Gastrocnemius medialis (tissue), 4 donors: ENCODE measurements at regions not wholly inside any gene's neighbourhood (a gene's known extent, or its start where the extent isn't known, plus 50 kb on each side); places are given as distances from the start of the nearest gene placed in this dataset.

Experiments
- POLR2A ChIP-seq, 2 donors: fragments of 450-650 bp; IDR thresholded peaks; one replicate each; pipeline ENCODE4 v1.6.1; 2017; ENCODE audit warnings: antibody characterized with exemption in 2 of 2, mild to moderate bottlenecking in 2 of 2, moderate library complexity in 2 of 2
- TF ChIP-seq, protein P1 (sequence below), 5 experiments: fragments of 450-650 bp in 3 of 5; fragments of 200-600 bp in 2 of 5; sonication (generic) in 2 of 5; IDR thresholded peaks in 4 of 5; conservative IDR thresholded peaks in 1 of 5; 1 replicate in 4 of 5; 2 replicates in 1 of 5; pipeline ENCODE4 v1.5.1; 2016 to 2019; ENCODE audit warnings: antibody characterized with exemption in 5 of 5, mild to moderate bottlenecking in 3 of 5, moderate library complexity in 3 of 5

GRCh38 chr6:2426561-2427340, 181.3 kb upstream of the GMDS start:
- TF ChIP-seq, protein P1, sequence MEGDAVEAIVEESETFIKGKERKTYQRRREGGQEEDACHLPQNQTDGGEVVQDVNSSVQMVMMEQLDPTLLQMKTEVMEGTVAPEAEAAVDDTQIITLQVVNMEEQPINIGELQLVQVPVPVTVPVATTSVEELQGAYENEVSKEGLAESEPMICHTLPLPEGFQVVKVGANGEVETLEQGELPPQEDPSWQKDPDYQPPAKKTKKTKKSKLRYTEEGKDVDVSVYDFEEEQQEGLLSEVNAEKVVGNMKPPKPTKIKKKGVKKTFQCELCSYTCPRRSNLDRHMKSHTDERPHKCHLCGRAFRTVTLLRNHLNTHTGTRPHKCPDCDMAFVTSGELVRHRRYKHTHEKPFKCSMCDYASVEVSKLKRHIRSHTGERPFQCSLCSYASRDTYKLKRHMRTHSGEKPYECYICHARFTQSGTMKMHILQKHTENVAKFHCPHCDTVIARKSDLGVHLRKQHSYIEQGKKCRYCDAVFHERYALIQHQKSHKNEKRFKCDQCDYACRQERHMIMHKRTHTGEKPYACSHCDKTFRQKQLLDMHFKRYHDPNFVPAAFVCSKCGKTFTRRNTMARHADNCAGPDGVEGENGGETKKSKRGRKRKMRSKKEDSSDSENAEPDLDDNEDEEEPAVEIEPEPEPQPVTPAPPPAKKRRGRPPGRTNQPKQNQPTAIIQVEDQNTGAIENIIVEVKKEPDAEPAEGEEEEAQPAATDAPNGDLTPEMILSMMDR (IDR thresholded peaks at IDR 0.05 in 4 of 5, conservative IDR thresholded peaks at IDR 0.05 in 1 of 5), result no peak
- no peak for TF ChIP-seq POLR2A (IDR thresholded peaks at IDR 0.05)
